ENCODE measurements at regions not wholly inside any gene's neighbourhood (a gene's known extent, or its start where the extent isn't known, plus 50 kb on each side); places are given as distances from the start of the nearest gene placed in this dataset.

- no peak overlapping the region for H3K4me3 ChIP-seq
- H3K27ac ChIP-seq = no peak overlapping the region
Observed at GRCh38 chr17:12566291-12566690, 99.4 kb upstream of the MYOCD start.

DNA sequence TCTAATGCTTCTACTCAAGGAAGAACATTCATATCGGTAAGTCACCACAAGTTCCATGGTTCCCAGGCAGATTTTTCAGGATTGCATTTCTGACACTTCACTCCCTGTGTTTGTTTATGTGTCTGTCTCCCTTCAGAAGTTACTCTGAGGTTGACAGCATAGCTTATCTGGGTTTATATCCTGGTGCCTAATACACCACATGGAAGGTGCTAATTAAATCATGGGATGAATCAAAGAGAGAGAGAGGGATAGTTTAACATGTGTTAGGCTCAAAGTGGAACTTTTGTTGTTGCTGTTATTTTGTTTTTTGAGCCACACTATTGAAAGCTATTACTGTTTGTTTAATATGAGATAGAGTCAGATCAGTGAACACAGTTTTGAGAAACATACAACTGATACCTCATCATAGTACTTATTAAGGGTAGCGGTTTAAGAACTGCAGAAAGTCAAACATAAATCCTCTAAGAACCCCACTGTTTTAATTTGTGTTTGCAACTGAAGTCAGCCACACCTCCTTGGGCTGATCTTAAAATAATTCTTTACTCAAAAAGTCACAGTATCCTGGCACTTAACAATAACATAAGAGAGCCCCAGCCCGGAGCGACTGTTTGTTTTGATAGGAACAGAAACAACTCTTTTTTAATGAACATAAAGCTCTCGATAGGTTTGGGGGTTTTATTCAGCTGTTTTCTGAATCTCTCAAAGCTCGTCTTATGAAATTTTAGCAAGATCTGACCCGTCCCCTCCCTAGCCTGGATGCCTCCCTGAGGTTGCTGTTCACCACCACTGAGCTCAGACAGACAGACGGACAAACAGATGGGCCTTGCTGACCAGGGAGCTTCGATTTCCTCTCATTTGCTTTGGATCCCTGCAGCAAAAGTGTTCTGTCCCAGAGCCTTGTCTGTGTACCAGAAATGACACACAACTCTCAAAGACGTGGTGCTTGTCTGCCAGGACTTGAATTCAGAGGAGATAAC, 98.3 kb upstream of the MYOCD start:
- Histone ChIP-seq H3K4me3 (no peak overlapping the region), H3K27ac (no peak overlapping the region)

DNA sequence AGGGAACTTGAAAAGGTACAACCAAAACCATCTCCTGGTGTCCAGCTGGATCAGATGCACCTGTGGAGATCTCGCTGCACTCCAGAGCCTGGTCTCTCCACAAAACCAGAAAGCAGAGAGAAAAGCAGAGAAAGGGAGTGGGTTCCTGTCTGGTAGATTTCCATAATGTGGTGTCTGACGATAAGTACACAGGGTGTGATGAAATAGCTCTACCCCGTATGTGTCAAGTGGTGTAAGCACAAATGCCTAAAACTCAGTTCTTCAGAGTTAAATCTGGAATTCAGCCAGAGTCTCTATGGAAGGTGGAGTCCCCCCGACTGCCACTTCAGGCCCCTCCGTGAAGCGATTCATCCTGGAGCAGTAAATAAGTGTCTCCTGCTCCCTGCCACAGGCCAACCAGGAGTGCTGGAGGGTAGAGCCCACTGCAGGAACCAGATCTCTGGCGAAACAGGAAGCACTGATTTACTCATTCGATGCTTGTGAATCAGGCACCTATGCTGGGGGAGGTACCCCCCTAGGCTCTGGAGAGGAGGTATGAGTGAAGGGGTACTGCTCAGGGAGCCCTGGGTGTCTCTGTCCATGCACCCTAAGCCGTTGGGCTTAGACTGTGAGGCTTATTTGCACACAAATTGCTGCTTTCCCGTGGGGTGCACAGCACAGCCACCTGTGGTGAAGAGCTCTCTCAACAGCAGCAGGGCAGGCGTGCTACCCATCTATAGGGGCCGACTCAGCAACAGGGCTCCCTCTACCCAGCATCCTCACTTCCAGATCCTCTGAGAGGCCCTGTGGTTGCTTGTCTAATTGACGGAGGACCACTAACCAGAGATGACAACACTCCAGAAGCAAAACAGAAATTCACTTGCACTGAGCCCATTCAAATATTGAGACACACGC, 97.1 kb upstream of the MYOCD start:
- Histone ChIP-seq H3K4me3 (no peak overlapping the region), H3K27ac (no peak overlapping the region)

DNA sequence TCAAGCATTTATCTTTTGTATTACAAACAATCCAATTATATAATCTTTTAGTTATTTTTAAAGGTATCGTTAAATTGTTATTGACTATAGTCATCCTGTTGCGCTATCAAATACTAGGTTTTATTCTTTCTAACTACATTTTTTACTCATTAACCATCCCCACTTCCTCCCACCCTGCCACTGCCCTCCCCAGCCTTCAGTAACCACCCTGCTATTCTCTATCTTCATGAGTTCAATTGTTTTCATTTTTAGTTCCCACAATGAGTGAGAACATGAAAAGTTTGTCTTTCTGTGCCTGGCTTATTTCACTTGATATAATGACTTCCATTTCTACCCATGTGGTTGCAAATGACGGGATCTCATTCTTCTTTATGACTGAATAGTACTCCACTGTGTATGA, 94.1 kb upstream of the MYOCD start:
- H3K4me3 ChIP-seq = no peak overlapping the region
- no peak overlapping the region for H3K27ac ChIP-seq

GRCh38 chr17:12574525-12574924, 91.2 kb upstream of the MYOCD start:
- Histone ChIP-seq H3K27ac (no peak overlapping the region), H3K4me3 (no peak overlapping the region)

- Histone ChIP-seq H3K27ac (no peak overlapping the region), H3K4me3 (no peak overlapping the region)
Observed at GRCh38 chr17:12575641-12576040, 90.0 kb upstream of the MYOCD start.

GRCh38 chr17:12579288-12579687, 86.4 kb upstream of the MYOCD start:
- no peak overlapping the region for H3K27ac ChIP-seq
- H3K4me3 ChIP-seq = no peak overlapping the region

GRCh38 chr17:12580640-12581039, 85.0 kb upstream of the MYOCD start:
- Histone ChIP-seq H3K27ac (no peak overlapping the region), H3K4me3 (no peak overlapping the region)

DNA sequence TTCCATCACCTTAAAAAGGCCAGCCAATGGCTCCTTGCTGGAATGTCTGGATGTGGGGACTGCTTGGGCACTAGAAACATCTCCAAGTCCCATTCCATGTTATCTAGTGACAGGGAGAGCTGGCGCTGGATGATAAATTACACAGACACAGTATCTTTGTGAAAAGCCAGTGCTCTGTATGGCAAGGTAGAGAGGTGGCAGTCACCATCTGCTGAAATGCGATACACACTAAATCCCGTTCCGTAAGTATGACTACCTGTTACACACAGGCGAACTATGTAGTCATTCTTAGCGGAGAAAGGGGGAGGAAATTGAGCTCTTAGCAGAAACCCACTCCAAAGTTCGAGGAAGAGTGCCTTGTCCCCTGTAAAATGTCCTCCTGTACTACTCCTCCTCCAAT, 81.0 kb upstream of the MYOCD start:
- Histone ChIP-seq H3K4me3 (no peak overlapping the region), H3K27ac (no peak overlapping the region)

GRCh38 chr17:12588531-12588930, 77.2 kb upstream of the MYOCD start:
- H3K4me3 ChIP-seq = no peak overlapping the region
- no peak overlapping the region for H3K27ac ChIP-seq

DNA sequence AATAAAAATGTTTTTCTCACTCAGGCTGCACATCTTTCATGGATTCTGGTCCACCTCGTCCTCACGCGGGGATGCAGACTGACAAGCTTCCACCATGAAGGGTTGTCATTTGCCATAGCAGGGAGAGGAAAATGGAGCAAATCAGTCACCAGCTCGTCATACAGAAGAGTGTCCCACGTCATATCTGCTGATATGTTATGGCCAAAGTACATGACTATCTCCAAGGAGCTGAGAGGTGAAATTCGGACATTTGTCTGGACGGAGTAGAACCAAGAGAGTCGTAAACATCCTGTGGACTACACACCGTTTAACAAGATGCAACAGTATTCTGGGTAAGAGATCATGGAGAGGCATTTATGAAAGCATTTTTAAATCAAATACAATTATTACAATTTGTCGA, 75.3 kb upstream of the MYOCD start:
- Histone ChIP-seq H3K27ac (no peak overlapping the region), H3K4me3 (no peak overlapping the region)

DNA sequence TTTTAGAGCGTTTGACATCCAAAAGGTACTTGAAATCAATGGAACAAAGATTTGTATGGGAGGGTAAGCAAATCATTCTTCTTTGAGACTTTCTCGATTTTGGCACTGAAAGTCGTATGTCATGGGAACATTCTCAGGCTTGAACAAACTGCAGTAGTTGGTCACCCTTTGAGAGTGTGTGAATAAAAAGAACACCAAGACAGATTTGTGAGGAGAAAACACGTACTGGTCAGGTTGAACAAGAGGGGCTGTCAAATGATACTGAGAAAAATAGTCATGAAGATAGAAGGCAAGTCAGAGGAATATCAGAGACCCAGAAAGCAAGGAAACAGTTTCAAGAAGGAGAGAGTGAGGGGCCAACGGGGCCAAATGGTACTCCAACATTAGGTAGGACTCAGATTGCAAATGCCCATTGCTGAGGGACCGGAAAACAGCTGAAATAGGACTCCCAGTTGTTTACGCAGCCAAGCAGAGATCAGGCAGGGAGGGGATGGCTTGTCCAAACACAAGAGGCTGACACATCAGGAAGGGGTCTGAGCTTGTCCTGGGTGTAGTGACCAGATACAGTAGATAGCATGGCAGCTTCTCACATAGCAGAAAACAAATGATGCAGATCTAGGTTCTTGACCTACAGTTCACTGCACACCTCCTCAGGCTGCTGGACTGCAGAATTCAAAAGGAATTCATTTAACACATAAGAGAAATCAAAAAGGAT, 74.5 kb upstream of the MYOCD start:
- no peak overlapping the region for H3K27ac ChIP-seq
- no peak overlapping the region for H3K4me3 ChIP-seq

- no peak overlapping the region for H3K4me3 ChIP-seq
- no peak overlapping the region for H3K27ac ChIP-seq
Observed at GRCh38 chr17:12592941-12593340, 72.7 kb upstream of the MYOCD start.

DNA sequence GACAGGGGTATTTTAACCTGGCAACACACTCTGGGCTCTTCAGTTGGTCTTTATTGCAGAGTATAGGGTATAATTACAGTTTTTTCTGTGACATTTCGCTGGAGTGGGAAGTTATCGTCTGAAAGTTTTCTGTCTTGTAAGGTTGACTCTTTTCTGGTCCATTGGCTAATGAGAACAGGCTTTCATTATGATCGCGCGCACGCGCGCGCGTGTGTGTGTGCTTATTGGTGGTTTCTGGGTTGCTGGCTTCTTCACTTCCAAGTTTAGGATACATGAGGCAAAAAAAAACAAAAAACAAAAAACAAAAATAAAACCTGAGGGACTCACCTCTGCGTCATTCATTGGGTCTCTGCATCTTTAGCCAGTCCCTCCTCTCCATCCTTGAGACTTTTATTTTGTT, 68.7 kb upstream of the MYOCD start:
- H3K27ac ChIP-seq = no peak overlapping the region
- H3K4me3 ChIP-seq = no peak overlapping the region

DNA sequence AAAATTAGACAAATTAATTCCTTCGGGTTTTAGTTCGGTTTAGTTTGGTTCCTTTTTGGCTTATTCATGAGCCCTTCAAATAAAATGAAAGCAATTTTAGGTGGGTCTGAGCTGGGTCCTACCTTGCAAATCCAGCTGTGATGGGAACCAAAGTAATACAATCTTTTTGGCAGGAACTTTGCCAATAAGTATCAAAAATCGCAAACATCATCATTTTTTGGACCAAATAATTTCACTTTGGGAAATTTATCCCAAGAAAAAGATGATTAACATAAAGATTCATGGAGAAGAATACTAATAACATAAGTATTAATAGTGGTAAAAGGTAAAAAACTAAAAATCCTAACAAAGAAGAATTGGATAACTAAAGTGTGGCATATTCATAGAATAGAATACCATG, 67.8 kb upstream of the MYOCD start:
- H3K27ac ChIP-seq = no peak overlapping the region
- no peak overlapping the region for H3K4me3 ChIP-seq

DNA sequence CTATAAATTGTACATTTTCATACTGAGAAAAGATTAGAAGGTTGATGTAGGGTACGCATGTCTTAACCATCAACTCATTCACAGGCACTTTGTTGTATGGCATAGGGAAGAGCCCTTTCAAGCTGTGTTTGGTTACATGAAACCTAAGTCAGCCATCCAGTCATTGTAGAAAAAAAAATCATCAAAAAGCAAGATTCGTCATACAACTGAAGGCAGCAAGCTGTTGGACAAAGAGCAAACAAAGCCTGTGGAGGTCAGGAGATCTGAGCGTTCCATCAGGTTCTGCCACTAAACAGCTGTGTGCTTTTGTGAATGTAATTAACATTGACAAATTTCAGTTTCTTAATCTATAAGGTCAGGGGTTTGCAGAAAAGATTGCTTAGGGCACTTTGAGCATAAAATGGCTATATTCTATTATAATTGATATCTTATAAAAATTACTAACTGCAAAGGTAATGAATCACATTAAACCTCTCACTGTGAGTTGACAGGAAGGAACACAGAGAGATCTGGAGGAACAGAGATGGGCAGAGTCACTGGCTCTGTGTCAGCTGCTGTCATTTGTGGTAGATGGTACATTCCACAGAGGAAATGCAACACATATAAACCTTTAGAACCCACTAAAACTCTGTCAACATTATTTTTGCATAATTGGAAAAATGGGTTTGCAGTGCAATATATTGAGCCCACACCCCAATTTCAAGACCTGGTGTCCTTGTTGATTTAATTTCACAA, 66.3 kb upstream of the MYOCD start:
- no peak overlapping the region for H3K4me3 ChIP-seq
- no peak overlapping the region for H3K27ac ChIP-seq

- no peak overlapping the region for H3K4me3 ChIP-seq
- no peak overlapping the region for H3K27ac ChIP-seq
Observed at GRCh38 chr17:12600349-12600748, 65.3 kb upstream of the MYOCD start.

GRCh38 chr17:12603566-12603965, 62.1 kb upstream of the MYOCD start:
- Histone ChIP-seq H3K27ac (no peak overlapping the region), H3K4me3 (no peak overlapping the region)

- no peak overlapping the region for H3K4me3 ChIP-seq
- no peak overlapping the region for H3K27ac ChIP-seq
Observed at GRCh38 chr17:12605222-12605621, 60.5 kb upstream of the MYOCD start.

- Histone ChIP-seq H3K4me3 (no peak overlapping the region), H3K27ac (no peak overlapping the region)
Observed at GRCh38 chr17:12613566-12613965, 52.1 kb upstream of the MYOCD start.

All from skin epidermis (tissue), 12 donors.